ENCODE measurements at regions not wholly inside any gene's neighbourhood (a gene's known extent, or its start where the extent isn't known, plus 50 kb on each side); places are given as distances from the start of the nearest gene placed in this dataset.

DNA sequence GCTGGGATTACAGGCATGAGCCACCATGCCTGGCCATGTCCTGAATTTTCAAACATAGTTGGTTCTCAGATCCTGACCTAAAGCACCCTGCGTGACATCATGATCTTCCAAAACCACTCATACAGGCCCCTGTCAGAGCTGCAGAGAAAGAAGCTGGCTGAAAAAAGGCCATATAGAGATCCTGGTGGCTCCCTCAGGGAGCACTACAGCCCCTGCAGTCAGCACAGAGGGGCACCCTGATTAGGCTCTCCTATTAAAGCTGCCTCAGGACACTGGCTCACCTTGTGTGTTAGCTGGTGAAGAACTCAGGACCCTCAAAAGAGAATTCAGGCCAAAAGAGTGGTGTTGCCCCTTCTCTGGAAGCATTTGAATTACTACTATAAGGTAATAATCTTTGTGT, 249.7 kb upstream of the MCTP2 start:
- no peak overlapping the region for H3K27ac Mint-ChIP-seq
- DNase-seq = no peak
- ATAC-seq (replicated peaks) = no peak
- H3K9me3 Mint-ChIP-seq = no peaks in the 10 kb centered on the region
- H3K36me3 Mint-ChIP-seq (ENCODE audit: insufficient read depth) = no peaks in the 10 kb centered on the region
- H3K4me3 Mint-ChIP-seq = no peak overlapping the region
- H3K4me1 Mint-ChIP-seq (ENCODE audit: low read depth in 2 of 2) = peaks cover 13 to 16% of the 10 kb centered on the region in 2 donors
- no peaks in the 10 kb centered on the region for H3K27me3 Mint-ChIP-seq

GRCh38 chr15:93980261-93980911, 251.0 kb upstream of the MCTP2 start:
- no peaks in the 10 kb centered on the region for H3K9me3 Mint-ChIP-seq
- DNase-seq (no peak), ATAC-seq (replicated peaks) (no peak)
- no peak overlapping the region for H3K4me3 Mint-ChIP-seq
- H3K27me3 Mint-ChIP-seq = no peaks in the 10 kb centered on the region
- no peaks in the 10 kb centered on the region for H3K36me3 Mint-ChIP-seq (ENCODE audit: insufficient read depth)
- H3K27ac Mint-ChIP-seq = no peak overlapping the region
- H3K4me1 Mint-ChIP-seq (ENCODE audit: low read depth in 2 of 2) = peaks cover 2 to 4% of the 10 kb centered on the region in 2 donors

GRCh38 chr15:93974804-93975481, 256.4 kb upstream of the MCTP2 start:
- H3K9me3 Mint-ChIP-seq = no peaks in the 10 kb centered on the region
- H3K27ac Mint-ChIP-seq = no peak overlapping the region
- H3K4me3 Mint-ChIP-seq = no peak overlapping the region
- ATAC-seq (replicated peaks) = no peak
- no peak for DNase-seq
- no peaks in the 10 kb centered on the region for H3K36me3 Mint-ChIP-seq (ENCODE audit: insufficient read depth)
- H3K27me3 Mint-ChIP-seq = peaks cover 5 to 7% of the 10 kb centered on the region in 2 donors
- no peaks in the 10 kb centered on the region for H3K4me1 Mint-ChIP-seq (ENCODE audit: low read depth in 2 of 2)

GRCh38 chr15:93973287-93973686, 258.1 kb upstream of the MCTP2 start:
- no peak overlapping the region for H3K4me3 Mint-ChIP-seq
- peaks cover 5 to 7% of the 10 kb centered on the region in 2 donors for H3K27me3 Mint-ChIP-seq
- no peak for DNase-seq
- no peaks in the 10 kb centered on the region for H3K4me1 Mint-ChIP-seq (ENCODE audit: low read depth in 2 of 2)
- H3K27ac Mint-ChIP-seq = no peak overlapping the region
- no peak for ATAC-seq (replicated peaks)
- no peaks in the 10 kb centered on the region for H3K9me3 Mint-ChIP-seq
- no peaks in the 10 kb centered on the region for H3K36me3 Mint-ChIP-seq (ENCODE audit: insufficient read depth)

DNA sequence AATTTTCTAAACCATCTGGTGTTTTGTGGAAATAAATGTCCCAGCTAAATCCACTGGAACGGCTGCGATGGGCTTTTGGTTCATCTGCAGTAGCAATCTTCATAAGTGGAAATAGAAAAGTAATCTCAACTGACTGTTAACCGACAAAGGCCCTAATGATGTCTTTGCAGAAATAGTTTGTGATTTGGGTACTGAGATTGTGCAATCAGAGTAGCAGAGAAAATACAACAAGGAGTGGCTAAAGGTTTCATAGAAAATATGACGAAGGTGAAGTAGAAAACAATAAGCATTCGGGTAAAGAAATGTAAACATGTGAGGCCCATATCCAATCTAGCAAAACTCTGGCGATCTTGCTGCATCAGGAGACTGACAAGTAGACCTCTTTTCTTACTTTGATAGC, 262.6 kb upstream of the MCTP2 start:
- Mint-ChIP-seq H3K27ac (no peak overlapping the region), H3K27me3 (peaks cover 16 to 20% of the 10 kb centered on the region in 2 donors), H3K4me3 (no peak overlapping the region), H3K9me3 (no peaks in the 10 kb centered on the region), H3K36me3 (ENCODE audit: insufficient read depth) (no peaks in the 10 kb centered on the region), H3K4me1 (ENCODE audit: low read depth in 2 of 2) (no peaks in the 10 kb centered on the region)
- no peak for ATAC-seq (replicated peaks)
- no peak for DNase-seq

- Mint-ChIP-seq H3K9me3 (no peaks in the 10 kb centered on the region), H3K27ac (no peak overlapping the region), H3K4me3 (no peak overlapping the region), H3K4me1 (ENCODE audit: low read depth in 2 of 2) (no peaks in the 10 kb centered on the region), H3K36me3 (ENCODE audit: insufficient read depth) (no peaks in the 10 kb centered on the region), H3K27me3 (peaks cover 20 to 31% of the 10 kb centered on the region in 2 donors)
- ATAC-seq (replicated peaks) (no peak), DNase-seq (no peak)
These were observed 266.0 kb upstream of the MCTP2 start for GRCh38 chr15:93965304-93965908.

- Mint-ChIP-seq H3K27ac (no peak overlapping the region), H3K9me3 (no peaks in the 10 kb centered on the region), H3K27me3 (peaks cover 14 to 31% of the 10 kb centered on the region in 2 donors), H3K36me3 (ENCODE audit: insufficient read depth) (peaks cover 3% of the 10 kb centered on the region), H3K4me3 (no peak overlapping the region), H3K4me1 (ENCODE audit: low read depth in 2 of 2) (no peaks in the 10 kb centered on the region)
- DNase-seq = no peak
- no peak for ATAC-seq (replicated peaks)
These were observed 276.3 kb upstream of the MCTP2 start for GRCh38 chr15:93954985-93955571.

DNA sequence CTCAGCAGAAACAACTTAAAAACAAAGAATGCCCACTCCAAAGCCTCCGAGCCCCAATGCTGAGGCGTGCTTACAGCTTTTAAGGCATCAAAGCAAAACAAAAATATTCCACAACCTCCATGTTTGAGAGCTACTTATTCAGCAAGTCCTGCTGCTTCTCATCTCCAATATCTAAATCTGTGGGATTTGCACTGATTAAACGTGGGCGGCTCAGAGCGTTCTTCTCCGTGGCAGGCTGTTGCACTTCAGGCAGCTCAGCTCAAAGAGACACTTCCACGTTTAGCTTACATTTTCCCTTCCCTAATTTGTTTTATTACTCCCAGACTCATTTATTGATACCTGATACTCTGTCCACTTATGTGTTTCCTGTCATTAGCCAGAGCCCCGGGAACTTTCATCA, 282.6 kb upstream of the MCTP2 start:
- Mint-ChIP-seq H3K9me3 (no peaks in the 10 kb centered on the region), H3K36me3 (ENCODE audit: insufficient read depth) (peaks cover 3% of the 10 kb centered on the region), H3K4me3 (no peak overlapping the region), H3K27ac (no peak overlapping the region), H3K27me3 (peaks cover 8 to 15% of the 10 kb centered on the region in 2 donors), H3K4me1 (ENCODE audit: low read depth in 2 of 2) (no peaks in the 10 kb centered on the region)
- ATAC-seq (replicated peaks) = no peak
- no peak for DNase-seq

GRCh38 chr15:93943586-93943985, 287.8 kb upstream of the MCTP2 start:
- H3K27ac Mint-ChIP-seq = no peak overlapping the region
- H3K4me1 Mint-ChIP-seq (ENCODE audit: low read depth in 2 of 2) = no peaks in the 10 kb centered on the region
- ATAC-seq (replicated peaks) (no peak), DNase-seq (no peak)
- H3K27me3 Mint-ChIP-seq = peaks cover 0 to 15% of the 10 kb centered on the region in 2 donors
- H3K9me3 Mint-ChIP-seq = no peaks in the 10 kb centered on the region
- H3K4me3 Mint-ChIP-seq = no peak overlapping the region
- H3K36me3 Mint-ChIP-seq (ENCODE audit: insufficient read depth) = no peaks in the 10 kb centered on the region

DNA sequence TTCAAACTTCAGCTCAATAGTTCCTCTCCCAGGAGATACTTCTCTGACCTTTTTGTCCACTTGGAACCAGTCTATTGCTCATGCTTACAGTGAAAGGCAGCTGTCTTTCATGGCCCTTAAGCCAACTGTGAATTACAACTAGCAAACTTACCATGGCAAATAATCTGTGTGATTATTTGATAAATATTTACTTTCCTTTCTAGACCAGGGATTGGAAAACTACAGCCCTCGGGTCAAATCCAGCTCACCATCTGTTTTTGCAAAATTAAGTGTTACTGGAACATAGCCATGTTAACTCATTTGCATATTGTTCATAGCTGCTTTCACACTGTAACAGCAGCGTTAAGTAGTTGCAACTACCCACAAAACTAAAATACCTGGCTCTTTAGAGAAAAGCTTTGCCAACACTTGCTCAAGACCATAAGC, 289.1 kb upstream of the MCTP2 start:
- DNase-seq (no peak), ATAC-seq (replicated peaks) (no peak)
- Mint-ChIP-seq H3K4me3 (no peak overlapping the region), H3K4me1 (ENCODE audit: low read depth in 2 of 2) (no peaks in the 10 kb centered on the region), H3K9me3 (no peaks in the 10 kb centered on the region), H3K36me3 (ENCODE audit: insufficient read depth) (no peaks in the 10 kb centered on the region), H3K27me3 (peaks cover 9 to 27% of the 10 kb centered on the region in 2 donors), H3K27ac (no peak overlapping the region)

DNA sequence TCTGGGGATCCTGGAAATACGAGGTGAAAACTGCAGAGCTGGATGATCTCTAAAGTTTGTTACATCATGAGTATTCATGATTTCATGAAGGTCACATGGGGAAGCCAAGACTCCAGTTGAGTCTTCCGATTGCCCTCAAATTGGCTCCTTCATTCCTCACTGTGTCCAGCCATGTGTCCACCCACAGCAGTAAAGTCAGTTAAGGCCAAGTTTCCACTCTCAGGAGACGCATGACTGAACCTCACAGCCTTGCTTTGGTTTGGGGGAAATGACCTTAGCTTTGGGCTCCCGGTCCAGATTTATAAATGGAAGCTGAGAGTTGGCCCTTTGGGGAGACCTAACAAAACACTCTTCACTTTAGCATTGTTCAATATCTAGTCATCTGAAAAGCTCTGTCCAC, 289.7 kb upstream of the MCTP2 start:
- Mint-ChIP-seq H3K27me3 (peaks cover 9 to 26% of the 10 kb centered on the region in 2 donors), H3K27ac (no peak overlapping the region), H3K36me3 (ENCODE audit: insufficient read depth) (no peaks in the 10 kb centered on the region), H3K4me3 (no peak overlapping the region), H3K4me1 (ENCODE audit: low read depth in 2 of 2) (no peaks in the 10 kb centered on the region), H3K9me3 (no peaks in the 10 kb centered on the region)
- DNase-seq (no peak), ATAC-seq (replicated peaks) (no peak)

DNA sequence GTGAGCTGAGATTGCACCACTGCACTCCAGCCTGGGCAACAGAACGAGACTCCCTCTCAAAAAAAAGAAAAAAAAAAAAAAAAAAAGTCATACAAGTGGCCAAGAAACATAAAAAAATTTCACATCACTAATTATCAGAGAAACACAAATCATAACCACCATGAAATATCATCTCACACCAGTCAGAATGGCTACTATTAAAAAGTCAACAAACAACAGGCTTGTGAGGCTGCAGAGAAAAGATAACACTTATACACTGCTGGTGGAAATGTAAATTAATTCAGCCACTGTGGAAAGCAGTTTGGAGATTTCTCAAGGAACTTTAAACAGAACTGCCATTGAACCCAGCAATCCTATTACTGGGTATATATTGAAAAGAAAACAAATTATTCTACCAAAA, 291.1 kb upstream of the MCTP2 start:
- Mint-ChIP-seq H3K4me1 (ENCODE audit: low read depth in 2 of 2) (no peaks in the 10 kb centered on the region), H3K27me3 (peaks cover 10 to 25% of the 10 kb centered on the region in 2 donors), H3K36me3 (ENCODE audit: insufficient read depth) (no peaks in the 10 kb centered on the region), H3K4me3 (no peak overlapping the region), H3K9me3 (no peaks in the 10 kb centered on the region), H3K27ac (no peak overlapping the region)
- ATAC-seq (replicated peaks) (no peak), DNase-seq (no peak)

DNA sequence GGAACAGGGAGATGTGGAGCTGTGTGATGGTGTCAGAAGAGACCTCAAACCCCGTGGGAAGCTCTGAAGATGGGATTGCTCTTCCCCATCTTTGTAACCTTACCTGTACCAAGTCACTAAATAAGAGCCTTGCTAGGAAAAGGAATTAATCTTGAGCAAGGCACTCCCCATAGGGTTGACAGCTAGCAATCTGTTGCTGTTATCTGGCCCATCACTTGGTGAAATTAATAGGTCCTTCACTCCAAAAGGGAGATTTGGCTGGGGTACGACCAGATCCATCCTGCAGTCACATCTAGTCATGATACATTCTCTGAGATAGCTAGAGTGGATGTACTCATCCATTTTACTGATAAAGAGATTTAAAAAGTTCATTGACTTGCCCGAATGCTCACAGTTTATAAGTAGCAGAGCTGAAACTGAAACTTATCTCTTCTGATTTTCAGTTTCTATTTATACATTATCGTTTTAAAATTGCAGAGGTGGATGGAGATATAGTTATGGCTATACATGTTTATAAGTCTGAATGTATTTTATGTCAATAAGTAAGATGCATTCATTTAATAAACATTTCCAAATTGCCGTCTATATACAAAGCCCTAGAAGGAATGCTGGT, 299.1 kb upstream of the MCTP2 start:
- H3K9me3 Mint-ChIP-seq = no peaks in the 10 kb centered on the region
- H3K36me3 Mint-ChIP-seq (ENCODE audit: insufficient read depth) = no peaks in the 10 kb centered on the region
- H3K4me1 Mint-ChIP-seq (ENCODE audit: low read depth in 2 of 2) = peaks cover 6 to 7% of the 10 kb centered on the region in 2 donors
- H3K27me3 Mint-ChIP-seq = peaks cover 17 to 29% of the 10 kb centered on the region in 2 donors
- ATAC-seq (replicated peaks) (no peak), DNase-seq (no peak)
- peak overlapping the region; percentile 23 to 30 for H3K4me3 Mint-ChIP-seq
- H3K27ac Mint-ChIP-seq = peak overlapping the region in 1 of 2 donors; percentile 9

Measured in effector memory CD8-positive, alpha-beta T cell (primary cell).